Heart left ventricle (tissue), 13 donors: ENCODE measurements at regions not wholly inside any gene's neighbourhood (a gene's known extent, or its start where the extent isn't known, plus 50 kb on each side); places are given as distances from the start of the nearest gene placed in this dataset.

Experiments
- CTCF ChIP-seq, 12 donors: fragments of 200-600 bp; sonication (generic) in 4 of 12; IDR thresholded peaks; one replicate each; pipeline versions ENCODE4 v1.5.0 to v1.8.0; 2018 to 2022; ENCODE audit warnings: antibody characterized with exemption in 12 of 12, mild to moderate bottlenecking in 5 of 12
- POLR2A ChIP-seq, 2 donors: fragments of 450-650 bp; IDR thresholded peaks; one replicate each; pipeline ENCODE4 v1.6.1; 2017; ENCODE audit warnings: antibody characterized with exemption in 2 of 2, mild to moderate bottlenecking in 2 of 2, moderate library complexity in 2 of 2
- donor health status: ischemic (EF 13 %, LVEDD 7.1; RV severe dilation, severe dysfunction).
- donor health status: DM: no; HTN: yes; CAD: no.
- donor health status: DM: no; HTN: no; CAD: no.
- donor health status: ischemic (EF 25% LVEDD 6.9; RV normal size, moderate dysfunction).
- donor health status: ischemic (EF 25% LVEDD 5.7; RV mildly dilated, moderate dysfunction).
- donor health status: ischemic (EF 35%, LVEDD 5.7; RV mildly dilated, moderate dysfunction).
- donor health status: nonischemic (EF 11% LVEDD 7.7; RV severe dilation, severe dysfunction).
- donor health status: DM: yes; HTN: yes; CAD: no.
- donor health status: PGD.
- donor health status: ischemic (EF 29% LVEDD 5.4; RV normal size, mild dysfunction).
- donor health status: nonischemic (EF 23%, LVEDD 6.1; RV moderate dilation, normal function).

DNA sequence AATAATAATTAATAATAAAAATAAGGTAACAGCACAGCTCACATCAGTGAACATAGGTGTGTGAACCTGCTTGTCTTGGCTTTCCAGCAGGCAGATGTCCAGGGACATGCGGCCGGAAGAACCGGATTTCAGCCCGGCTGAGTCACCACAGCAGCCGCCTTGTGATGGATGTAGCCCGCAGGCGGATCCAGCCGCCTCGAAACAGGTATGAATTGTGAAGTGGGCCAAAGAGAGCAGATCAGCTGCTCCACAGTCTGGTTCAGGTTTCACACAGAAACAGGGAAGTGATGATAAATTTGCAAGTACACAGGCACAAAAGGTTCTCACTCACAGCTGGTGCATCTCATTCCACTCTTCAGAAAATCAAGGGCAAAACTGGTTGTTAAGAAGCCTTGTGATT lies 55.1 kb downstream of the ID4 start:
- TF ChIP-seq CTCF (IDR thresholded peaks at IDR 0.05), result no peak
- TF ChIP-seq POLR2A (IDR thresholded peaks at IDR 0.05), result no peak
